WERI-Rb-1 (cell line): ENCODE measurements at regions not wholly inside any gene's neighbourhood (a gene's known extent, or its start where the extent isn't known, plus 50 kb on each side); places are given as distances from the start of the nearest gene placed in this dataset.
A peak's percentile ranks its signal among the peaks of the same experiment; 100 is the strongest.

Source experiments
- DNase-seq: peaks from one replicate; pipeline ENCODE4 v3.0.0-alpha.2; 2020
- H3K27ac ChIP-seq: fragments of 250-450 bp; sonication (Bioruptor Pico); 2 replicates; pipeline ENCODE4 v1.5.1; 2020; ENCODE audit warnings: mild to moderate bottlenecking, moderate library complexity
- H3K27me3 ChIP-seq: fragments of 250-450 bp; sonication (Bioruptor Pico); 2 replicates; pipeline ENCODE4 v1.5.1; 2021; ENCODE audit warnings: mild to moderate bottlenecking, low read depth, moderate library complexity; ENCODE audit not compliant: insufficient read depth, severe bottlenecking
- H3K36me3 ChIP-seq: fragments of 250-450 bp; sonication (Bioruptor Pico); 2 replicates; pipeline ENCODE4 v1.5.1; 2020; ENCODE audit warnings: mild to moderate bottlenecking, moderate library complexity
- H3K4me3 ChIP-seq: 2 replicates; pipeline ENCODE4 v1.5.1; 2011; ENCODE audit warnings: low read depth, mild to moderate bottlenecking, control low read depth, low read length
- H3K9me3 ChIP-seq: fragments of 250-450 bp; sonication (Bioruptor Pico); 2 replicates; pipeline ENCODE4 v1.5.1; 2021; ENCODE audit warnings: mild to moderate bottlenecking, moderate library complexity; ENCODE audit not compliant: severe bottlenecking
- TF ChIP-seq, protein P1 (sequence below): IDR thresholded peaks from 2 replicates; pipeline ENCODE4 v1.5.1; 2011; ENCODE audit warnings: low read depth, mild to moderate bottlenecking, control low read depth, inconsistent platforms, low read length

GRCh38 chr13:33931397-33932311, 113.7 kb downstream of the RFC3 start:
- Histone ChIP-seq H3K27me3 (no peaks in the 10 kb centered on the region), H3K36me3 (no peaks in the 10 kb centered on the region), H3K9me3 (no peaks in the 10 kb centered on the region), H3K4me3 (no peak overlapping the region), H3K27ac (no peak overlapping the region)
- DNase-seq, result peak; percentile 35
- TF ChIP-seq, protein P1, sequence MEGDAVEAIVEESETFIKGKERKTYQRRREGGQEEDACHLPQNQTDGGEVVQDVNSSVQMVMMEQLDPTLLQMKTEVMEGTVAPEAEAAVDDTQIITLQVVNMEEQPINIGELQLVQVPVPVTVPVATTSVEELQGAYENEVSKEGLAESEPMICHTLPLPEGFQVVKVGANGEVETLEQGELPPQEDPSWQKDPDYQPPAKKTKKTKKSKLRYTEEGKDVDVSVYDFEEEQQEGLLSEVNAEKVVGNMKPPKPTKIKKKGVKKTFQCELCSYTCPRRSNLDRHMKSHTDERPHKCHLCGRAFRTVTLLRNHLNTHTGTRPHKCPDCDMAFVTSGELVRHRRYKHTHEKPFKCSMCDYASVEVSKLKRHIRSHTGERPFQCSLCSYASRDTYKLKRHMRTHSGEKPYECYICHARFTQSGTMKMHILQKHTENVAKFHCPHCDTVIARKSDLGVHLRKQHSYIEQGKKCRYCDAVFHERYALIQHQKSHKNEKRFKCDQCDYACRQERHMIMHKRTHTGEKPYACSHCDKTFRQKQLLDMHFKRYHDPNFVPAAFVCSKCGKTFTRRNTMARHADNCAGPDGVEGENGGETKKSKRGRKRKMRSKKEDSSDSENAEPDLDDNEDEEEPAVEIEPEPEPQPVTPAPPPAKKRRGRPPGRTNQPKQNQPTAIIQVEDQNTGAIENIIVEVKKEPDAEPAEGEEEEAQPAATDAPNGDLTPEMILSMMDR, result peak; percentile 26; the same call in 1 of the 2 replicates

GRCh38 chr13:33932769-33933406, 114.9 kb downstream of the RFC3 start:
- no peaks in the 10 kb centered on the region for H3K36me3 ChIP-seq
- no peak overlapping the region for H3K27ac ChIP-seq
- DNase-seq, result no peak
- H3K27me3 ChIP-seq, result no peaks in the 10 kb centered on the region
- TF ChIP-seq, protein P1, result no peak
- no peaks in the 10 kb centered on the region for H3K9me3 ChIP-seq
- H3K4me3 ChIP-seq, result no peak overlapping the region

DNA sequence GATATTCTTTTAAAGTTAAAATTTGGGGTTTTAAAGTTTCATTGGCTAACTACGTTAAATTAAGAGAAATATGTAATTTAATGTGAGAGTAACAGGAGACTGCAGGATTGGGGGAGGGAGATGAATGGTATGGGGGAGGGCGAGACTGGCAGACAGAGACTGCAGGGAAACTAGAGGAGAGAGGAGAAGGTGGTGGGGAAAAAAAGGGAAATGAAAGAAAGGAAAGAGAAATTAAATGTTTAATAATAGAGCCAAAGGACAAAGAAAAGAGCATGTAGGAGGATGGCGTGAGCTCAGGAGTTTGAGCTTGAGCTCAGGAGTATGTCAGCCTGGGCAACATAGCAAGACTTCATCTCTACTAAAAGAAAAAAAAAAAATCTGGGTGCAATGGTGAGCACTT, 115.9 kb downstream of the RFC3 start:
- H3K9me3 ChIP-seq, result no peaks in the 10 kb centered on the region
- H3K36me3 ChIP-seq, result no peaks in the 10 kb centered on the region
- DNase-seq, result no peak
- no peak overlapping the region for H3K4me3 ChIP-seq
- TF ChIP-seq, protein P1, result no peak
- H3K27ac ChIP-seq, result no peak overlapping the region
- no peaks in the 10 kb centered on the region for H3K27me3 ChIP-seq

DNA sequence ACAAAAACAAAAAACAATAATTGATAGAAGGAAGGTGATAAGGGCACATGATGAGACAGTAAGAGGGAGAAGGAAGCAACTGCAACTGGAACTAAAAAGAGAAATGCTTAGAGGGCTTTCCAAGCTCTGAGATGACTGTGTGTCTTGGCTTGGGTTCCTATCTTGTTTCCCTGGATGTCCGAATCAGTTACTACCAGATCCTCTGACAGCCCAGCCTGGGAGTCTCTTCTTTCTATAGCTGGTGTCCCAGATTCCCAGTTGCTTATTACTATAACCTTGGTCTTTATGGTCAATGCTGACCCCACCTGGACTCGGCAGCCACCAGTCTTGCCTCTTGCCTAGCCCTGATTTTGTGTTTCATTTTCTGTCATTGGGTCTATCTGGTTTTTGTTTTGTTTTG, 116.4 kb downstream of the RFC3 start:
- no peak for DNase-seq
- TF ChIP-seq, protein P1, result no peak
- Histone ChIP-seq H3K36me3 (no peaks in the 10 kb centered on the region), H3K27me3 (no peaks in the 10 kb centered on the region), H3K4me3 (no peak overlapping the region), H3K27ac (no peak overlapping the region), H3K9me3 (no peaks in the 10 kb centered on the region)

DNA sequence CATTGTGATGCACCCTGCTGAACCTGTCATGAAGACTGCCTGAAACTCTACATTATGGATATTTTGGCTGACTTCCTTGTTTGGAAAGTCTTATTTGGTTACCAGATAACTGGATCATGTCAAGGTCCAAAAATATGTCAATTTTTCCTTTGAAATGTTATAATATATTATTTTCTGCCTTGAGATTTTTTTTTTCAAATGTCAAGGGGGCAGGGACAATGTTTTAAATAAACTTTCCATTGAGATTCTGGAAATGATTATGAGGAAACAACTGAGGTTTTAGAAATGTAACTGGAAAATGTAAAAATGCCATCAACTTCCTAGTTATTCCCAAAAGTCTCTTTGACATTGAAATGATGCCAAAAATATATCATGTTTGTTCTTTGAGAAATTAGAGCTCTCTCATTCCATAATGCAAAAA, 117.0 kb downstream of the RFC3 start:
- Histone ChIP-seq H3K36me3 (no peaks in the 10 kb centered on the region), H3K4me3 (no peak overlapping the region), H3K9me3 (no peaks in the 10 kb centered on the region), H3K27me3 (no peaks in the 10 kb centered on the region), H3K27ac (no peak overlapping the region)
- no peak for DNase-seq
- TF ChIP-seq, protein P1, result no peak
